Stimulated activated CD4-positive, alpha-beta T cell treated with anti-CD3 and anti-CD28 coated beads, Interleukin-12 subunit alpha, Interleukin-12 subunit beta, amount 100 ng/mL, for 4 hours (primary cell): ENCODE measurements at regions not wholly inside any gene's neighbourhood (a gene's known extent, or its start where the extent isn't known, plus 50 kb on each side); places are given as distances from the start of the nearest gene placed in this dataset.

Source experiments
- DNase-seq: peaks from one replicate; pipeline ENCODE4 v3.0.0-alpha.2; 2020

DNA sequence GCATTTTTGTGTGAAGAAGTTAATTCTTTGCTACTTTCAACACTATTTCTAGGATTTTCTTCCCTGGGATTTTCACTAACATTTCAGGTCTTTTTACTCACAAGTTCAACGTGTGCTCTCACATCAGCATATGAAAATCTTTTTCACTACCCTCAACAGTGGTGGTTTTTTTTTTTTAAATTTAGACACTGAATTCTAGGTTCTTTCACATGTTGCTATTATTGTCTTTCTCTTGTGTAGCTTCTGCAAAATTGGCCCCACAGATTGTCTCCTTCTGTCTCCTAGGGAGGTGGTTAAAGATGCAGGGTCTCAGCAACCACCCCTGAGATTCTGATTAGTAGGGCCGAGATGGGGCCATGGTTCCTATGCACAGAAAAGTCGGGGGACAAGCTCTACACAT lies 165.0 kb upstream of the GPR26 start:
- DNase-seq, result no peak

- DNase-seq, result no peak
These were observed 163.2 kb upstream of the GPR26 start for GRCh38 chr10:123502983-123503382.

- no peak for DNase-seq
These were observed 159.7 kb upstream of the GPR26 start for GRCh38 chr10:123506455-123506854.

GRCh38 chr10:123507298-123507697 lies 158.9 kb upstream of the GPR26 start:
- DNase-seq, result no peak

- DNase-seq, result no peak
These were observed 156.8 kb upstream of the GPR26 start for GRCh38 chr10:123509338-123509737.

DNA sequence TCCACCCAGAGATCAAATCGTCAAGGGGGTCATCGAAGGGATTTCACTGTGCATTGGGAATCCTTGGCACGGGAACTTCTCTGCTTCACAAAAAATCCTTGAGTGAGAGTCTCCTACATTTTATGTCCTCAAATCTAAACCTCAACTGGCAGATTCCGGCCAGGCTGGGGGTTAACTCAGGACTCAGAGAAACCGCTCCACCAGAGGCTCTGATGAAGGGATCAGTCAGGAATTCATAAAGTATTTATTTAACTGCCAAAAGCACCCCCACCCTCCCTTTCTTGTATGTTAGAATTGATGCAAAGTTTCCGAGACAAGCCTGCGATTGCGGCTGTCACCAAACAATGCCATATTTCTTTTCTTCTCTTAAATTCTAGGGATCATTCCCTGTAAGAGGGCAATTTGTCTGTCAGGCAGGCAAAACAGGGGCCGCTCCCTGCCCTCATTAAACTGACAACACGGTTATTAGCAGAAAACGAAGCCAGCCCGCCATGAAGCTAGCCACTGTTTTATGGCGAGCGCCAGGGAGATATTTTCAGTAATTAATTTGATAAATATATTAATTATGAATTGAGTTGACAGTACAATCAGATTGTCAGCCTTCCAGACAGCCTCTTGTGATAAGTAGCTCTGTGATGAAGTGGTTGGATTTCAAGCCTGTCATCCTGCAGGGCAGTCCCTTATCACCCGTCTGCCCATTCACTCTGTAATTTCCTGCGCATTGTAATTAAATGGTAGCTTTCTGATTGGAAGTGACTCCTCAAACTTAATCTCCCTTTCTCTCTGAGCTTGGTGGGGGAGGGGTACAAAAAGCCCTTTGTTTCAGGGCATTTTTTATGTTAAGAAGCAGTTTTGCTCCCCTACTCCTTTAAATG lies 153.0 kb upstream of the GPR26 start:
- no peak for DNase-seq

DNA sequence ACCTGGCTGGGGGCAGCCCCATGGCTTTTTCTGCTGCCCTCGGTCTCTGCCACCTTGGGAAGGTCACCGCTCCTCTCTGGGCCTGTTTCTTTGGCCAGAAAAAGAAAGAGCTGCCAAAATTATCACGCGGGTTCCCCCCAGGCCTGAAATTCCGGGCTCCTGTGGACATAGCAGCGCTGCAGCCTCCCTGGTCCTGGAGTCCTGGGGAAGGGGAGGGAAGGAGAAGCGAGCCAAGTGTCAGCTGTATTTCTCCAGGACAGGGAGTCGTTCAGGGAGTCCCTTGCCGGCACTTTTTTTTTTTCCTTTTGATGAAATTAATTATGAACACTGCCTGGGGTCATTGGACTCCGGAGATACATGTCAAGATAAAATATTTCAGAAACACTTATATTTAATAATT lies 152.3 kb upstream of the GPR26 start:
- no peak for DNase-seq

- no peak for DNase-seq
These were observed 151.2 kb upstream of the GPR26 start for GRCh38 chr10:123514996-123515395.

GRCh38 chr10:123515661-123516060 lies 150.5 kb upstream of the GPR26 start:
- DNase-seq, result no peak

DNA sequence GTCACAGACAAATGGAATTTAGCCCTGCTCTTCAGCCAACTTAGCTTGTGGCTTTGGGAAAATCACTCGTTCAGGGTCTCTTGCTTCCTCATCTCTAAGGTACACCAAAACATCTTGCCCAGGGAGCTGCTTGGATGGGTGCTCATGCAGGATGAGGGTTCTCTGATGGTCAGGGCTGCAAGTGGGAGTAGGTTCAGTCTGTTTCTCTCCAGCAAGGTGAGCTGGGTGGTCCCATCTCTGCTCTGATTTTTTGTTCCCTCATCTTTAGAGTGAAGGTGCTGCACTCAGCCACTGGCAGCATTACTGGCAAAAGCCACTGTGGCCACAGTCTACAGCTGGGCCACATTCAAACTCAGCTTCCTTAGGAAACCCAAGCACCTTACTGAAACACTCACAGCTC lies 149.9 kb upstream of the GPR26 start:
- DNase-seq, result no peak

GRCh38 chr10:123517426-123517825 lies 148.7 kb upstream of the GPR26 start:
- no peak for DNase-seq

DNA sequence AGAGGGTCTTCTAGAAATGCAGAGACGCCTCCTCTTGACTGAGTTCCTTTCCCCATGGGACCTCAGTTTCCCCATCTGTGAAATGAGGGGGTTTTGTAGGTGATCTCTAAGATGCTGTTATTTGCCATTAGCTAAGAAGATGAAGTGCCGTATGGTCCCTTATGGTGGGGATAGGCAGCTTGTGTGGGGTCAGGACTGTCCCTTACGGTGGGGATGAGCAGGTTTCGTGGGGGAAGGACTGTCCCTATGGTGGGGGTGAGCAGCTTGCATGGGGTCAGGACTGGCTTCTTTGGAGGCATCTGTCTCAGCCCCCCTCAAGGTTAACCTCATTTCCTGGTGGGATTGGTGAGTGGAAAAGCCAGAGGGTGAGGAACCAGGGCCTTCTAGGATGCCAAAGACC lies 148.3 kb upstream of the GPR26 start:
- DNase-seq, result no peak

DNA sequence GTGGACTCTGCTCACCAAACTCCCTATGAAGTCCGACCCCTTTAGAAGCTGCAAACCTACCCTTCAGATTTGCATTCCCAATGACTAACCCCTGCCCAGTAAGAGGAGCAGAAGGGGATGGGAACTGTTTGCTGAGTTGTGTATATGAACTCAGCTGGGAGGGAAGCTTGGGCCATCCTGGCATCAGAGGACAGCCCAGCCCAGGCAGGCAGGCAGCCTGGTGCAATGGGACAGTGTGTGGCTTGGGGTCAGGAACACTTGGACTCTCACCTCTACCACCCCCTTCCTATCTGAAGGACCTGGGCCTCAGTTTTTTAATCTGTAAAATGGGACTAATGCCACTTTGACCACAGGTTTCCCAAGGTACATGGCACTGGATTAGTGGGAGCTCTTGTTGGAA lies 147.4 kb upstream of the GPR26 start:
- no peak for DNase-seq

- DNase-seq, result no peak
These were observed 146.3 kb upstream of the GPR26 start for GRCh38 chr10:123519861-123520260.

- no peak for DNase-seq
These were observed 145.1 kb upstream of the GPR26 start for GRCh38 chr10:123521076-123521475.

DNA sequence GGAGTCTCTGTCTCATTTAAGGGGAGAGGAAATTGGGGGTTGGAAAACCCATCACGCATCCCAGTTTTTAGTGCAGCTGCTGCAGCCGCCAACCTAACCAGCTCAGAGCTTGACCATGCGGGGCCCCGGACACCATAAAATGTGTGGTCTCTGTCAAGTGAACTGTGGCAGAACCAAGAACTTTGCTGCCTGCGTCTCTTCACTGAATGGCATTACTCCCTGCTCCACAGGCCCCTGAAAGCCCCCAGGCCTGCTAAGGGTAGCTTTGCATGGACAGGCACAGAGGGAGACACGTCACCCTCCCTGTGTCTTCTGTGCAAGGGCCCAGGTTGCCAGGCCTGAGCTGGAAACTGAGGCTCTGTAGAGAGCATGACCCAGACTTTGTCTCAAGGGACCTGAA lies 144.6 kb upstream of the GPR26 start:
- DNase-seq, result no peak

DNA sequence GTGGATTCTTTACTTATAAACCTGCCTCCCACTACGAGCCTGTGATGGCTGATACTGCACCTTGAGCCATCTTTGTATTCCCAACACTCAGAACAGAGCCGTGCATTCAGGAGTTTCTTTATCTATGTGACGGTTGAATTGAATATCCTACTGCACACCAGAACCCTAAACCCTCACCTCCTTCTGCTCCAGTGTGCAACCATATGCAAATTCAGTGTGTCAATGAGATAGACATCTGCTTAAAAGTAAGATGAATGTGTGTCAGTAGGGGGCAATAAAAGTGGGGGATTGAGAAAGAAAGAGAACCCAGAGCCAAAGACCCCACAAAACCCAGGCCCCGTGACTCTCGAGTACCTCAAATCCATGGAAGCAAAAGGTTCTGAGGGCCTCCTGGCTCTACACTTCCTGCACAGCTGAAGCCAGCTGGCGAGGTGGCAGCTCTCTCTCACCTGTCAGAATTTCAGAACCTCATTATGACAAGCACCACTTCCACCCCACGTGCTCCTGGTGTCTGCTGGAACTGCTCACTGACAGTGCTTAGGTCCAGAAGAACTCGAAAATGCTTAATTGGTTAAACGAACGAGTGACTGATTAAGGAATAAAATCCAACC lies 143.3 kb upstream of the GPR26 start:
- DNase-seq, result no peak

DNA sequence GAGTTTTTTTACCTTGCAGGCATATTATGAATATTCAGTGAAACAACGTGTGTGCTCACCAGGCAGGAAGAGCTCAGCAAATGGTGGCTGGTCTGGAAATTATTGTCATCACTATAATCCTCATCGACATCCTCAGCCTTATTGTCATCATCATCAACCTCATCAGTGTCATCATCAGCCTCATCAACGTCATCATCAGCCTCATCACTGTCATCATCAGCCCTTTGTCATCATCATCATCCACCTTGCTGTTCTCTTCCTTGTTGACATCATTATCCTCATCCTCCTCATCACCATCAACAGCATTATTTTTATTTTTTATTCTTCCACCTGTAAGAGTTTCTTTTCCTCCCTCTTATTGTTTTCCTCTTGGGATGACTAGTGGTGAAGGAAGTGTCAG lies 142.3 kb upstream of the GPR26 start:
- DNase-seq, result no peak

DNA sequence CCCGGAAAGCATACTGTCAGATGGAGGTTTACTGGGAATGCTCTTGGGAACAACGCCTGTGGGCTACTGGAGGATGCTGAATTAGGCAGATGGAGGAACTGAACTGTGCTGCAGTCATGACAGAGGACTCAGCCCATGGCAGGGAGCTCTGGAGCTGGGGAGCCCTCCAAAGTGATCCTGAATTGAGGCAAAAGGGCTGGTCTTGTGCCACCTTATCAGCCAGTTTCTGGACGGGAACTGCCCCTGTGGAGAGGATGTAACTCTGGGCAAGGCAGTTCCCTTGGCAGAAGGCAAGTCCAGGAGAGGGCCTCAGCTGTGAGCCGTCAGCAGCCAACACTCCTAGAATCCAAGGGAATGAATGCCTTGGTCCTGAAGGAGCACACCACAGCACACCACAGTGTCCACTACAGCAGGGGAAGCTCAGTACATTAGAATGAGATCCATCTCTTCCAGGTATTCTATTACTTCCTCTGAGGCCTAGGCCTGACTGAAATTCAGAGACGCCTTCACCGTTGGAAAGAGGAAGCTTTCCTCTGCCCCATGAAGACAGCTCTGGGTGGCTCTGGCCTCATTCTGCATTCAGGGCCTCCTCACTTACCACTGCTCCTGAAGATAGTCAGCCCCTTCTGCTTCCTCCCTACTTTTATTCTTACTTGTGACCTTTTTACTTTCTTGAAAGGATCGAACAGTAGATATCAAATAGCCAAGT lies 139.6 kb upstream of the GPR26 start:
- DNase-seq, result no peak

- DNase-seq, result no peak
These were observed 139.0 kb upstream of the GPR26 start for GRCh38 chr10:123527151-123527550.

- no peak for DNase-seq
These were observed 136.9 kb upstream of the GPR26 start for GRCh38 chr10:123529146-123529760.

GRCh38 chr10:123530166-123530870 lies 135.8 kb upstream of the GPR26 start:
- no peak for DNase-seq

GRCh38 chr10:123535386-123535785 lies 130.8 kb upstream of the GPR26 start:
- DNase-seq, result no peak
